Uterus (tissue), 3 donors: ENCODE measurements at regions not wholly inside any gene's neighbourhood (a gene's known extent, or its start where the extent isn't known, plus 50 kb on each side); places are given as distances from the start of the nearest gene placed in this dataset.
A peak's percentile ranks its signal among the peaks of the same experiment; 100 is the strongest.

Experiments used
- DNase-seq, 2 donors: peaks; one replicate each; pipeline ENCODE4 v3.0.0-alpha.2; 2019 to 2020
- H3K27ac ChIP-seq, 2 donors: fragments of 200-600 bp; sonication (generic); 1 replicate in 1 of 2; 2 replicates in 1 of 2; pipeline ENCODE4 v1.5.1; 2016 to 2018
- H3K27me3 ChIP-seq, 2 donors: fragments of 200-600 bp; sonication (generic); one replicate each; pipeline ENCODE4 v1.5.1; 2018 to 2019; ENCODE audit warnings: control low read depth in 1 of 2
- H3K36me3 ChIP-seq, 2 donors: fragments of 200-600 bp; sonication (generic); one replicate each; pipeline ENCODE4 v1.5.1; 2019; ENCODE audit warnings: control low read depth in 1 of 2
- H3K4me1 ChIP-seq, 2 donors: fragments of 200-600 bp; sonication (generic); one replicate each; pipeline ENCODE4 v1.5.1; 2018 to 2019; ENCODE audit warnings: control low read depth in 1 of 2
- H3K4me3 ChIP-seq, 2 donors: fragments of 200-600 bp; sonication (generic); 1 replicate in 1 of 2; 2 replicates in 1 of 2; pipeline ENCODE4 v1.5.1; 2018 to 2019; ENCODE audit warnings: mild to moderate bottlenecking in 1 of 2
- H3K9me3 ChIP-seq, 2 donors: fragments of 200-600 bp; sonication (generic); one replicate each; pipeline ENCODE4 v1.5.1; 2019; ENCODE audit warnings: control low read depth in 1 of 2
- CTCF ChIP-seq, 4 experiments: fragments of 200-600 bp in 2 of 4; fragments of 450-650 bp in 2 of 4; sonication (generic) in 2 of 4; IDR thresholded peaks; one replicate each; pipeline ENCODE4 v1.5.1; 2016 to 2019; ENCODE audit warnings: antibody characterized with exemption in 4 of 4, mild to moderate bottlenecking in 2 of 4, moderate library complexity in 1 of 4
- POLR2A ChIP-seq, 2 donors: fragments of 450-650 bp; IDR thresholded peaks; one replicate each; pipeline ENCODE4 v1.6.1; 2016; ENCODE audit warnings: antibody characterized with exemption in 2 of 2, mild to moderate bottlenecking in 1 of 2, moderate library complexity in 1 of 2
- intact Hi-C: fragments of 100-400 bp; cut with DNase I; formaldehyde crosslinking; loops from one replicate; pipeline ENCODE4 v1.15.1; 2023; ENCODE audit warnings: low total_unique reads
- donor health status: DM: yes; HTN: yes; CAD: no.

GRCh38 chr21:35478161-35479064, 429.3 kb upstream of the RUNX1 start:
- no peaks in the 10 kb centered on the region for H3K27me3 ChIP-seq
- no peak for TF ChIP-seq POLR2A (IDR thresholded peaks at IDR 0.05)
- TF ChIP-seq CTCF (IDR thresholded peaks at IDR 0.05) = no peak
- no peak overlapping the region for H3K27ac ChIP-seq
- intact Hi-C loops = no loop called here
- no peak for DNase-seq
- H3K4me1 ChIP-seq = no peaks in the 10 kb centered on the region
- no peaks in the 10 kb centered on the region for H3K9me3 ChIP-seq
- H3K4me3 ChIP-seq = no peak overlapping the region
- peaks cover 0 to 1% of the 10 kb centered on the region in 2 donors for H3K36me3 ChIP-seq

GRCh38 chr21:35477622-35478021, 428.5 kb upstream of the RUNX1 start:
- no peaks in the 10 kb centered on the region for H3K27me3 ChIP-seq
- H3K27ac ChIP-seq = no peak overlapping the region
- no peaks in the 10 kb centered on the region for H3K9me3 ChIP-seq
- no peak for TF ChIP-seq POLR2A (IDR thresholded peaks at IDR 0.05)
- no peak for TF ChIP-seq CTCF (IDR thresholded peaks at IDR 0.05)
- no peaks in the 10 kb centered on the region for H3K4me1 ChIP-seq
- H3K4me3 ChIP-seq = no peak overlapping the region
- DNase-seq = no peak
- intact Hi-C loops = no loop called here
- peaks cover 0 to 1% of the 10 kb centered on the region in 2 donors for H3K36me3 ChIP-seq

GRCh38 chr21:35476621-35477395, 427.7 kb upstream of the RUNX1 start:
- no peak for DNase-seq
- Histone ChIP-seq H3K27ac (peak overlapping the region in 1 of 2 donors; percentile 37), H3K9me3 (no peaks in the 10 kb centered on the region), H3K4me3 (no peak overlapping the region), H3K27me3 (no peaks in the 10 kb centered on the region), H3K4me1 (no peaks in the 10 kb centered on the region), H3K36me3 (peaks cover 0 to 1% of the 10 kb centered on the region in 2 donors)
- intact Hi-C loops = no loop called here
- TF ChIP-seq CTCF (IDR thresholded peaks at IDR 0.05) (no peak), POLR2A (IDR thresholded peaks at IDR 0.05) (no peak)

- no peak for DNase-seq
- H3K36me3 ChIP-seq = peaks cover 0 to 1% of the 10 kb centered on the region in 2 donors
- no peaks in the 10 kb centered on the region for H3K4me1 ChIP-seq
- H3K27me3 ChIP-seq = no peaks in the 10 kb centered on the region
- H3K9me3 ChIP-seq = no peaks in the 10 kb centered on the region
- TF ChIP-seq CTCF (IDR thresholded peaks at IDR 0.05) (no peak), POLR2A (IDR thresholded peaks at IDR 0.05) (no peak)
- intact Hi-C loops = no loop called here
- H3K27ac ChIP-seq = peak overlapping the region in 1 of 2 donors; percentile 37
- no peak overlapping the region for H3K4me3 ChIP-seq
Observed at GRCh38 chr21:35475762-35476161, 426.7 kb upstream of the RUNX1 start.

GRCh38 chr21:35475009-35475408, 425.9 kb upstream of the RUNX1 start:
- intact Hi-C loops = no loop called here
- H3K36me3 ChIP-seq = peaks cover 0 to 1% of the 10 kb centered on the region in 2 donors
- no peak overlapping the region for H3K27ac ChIP-seq
- no peaks in the 10 kb centered on the region for H3K27me3 ChIP-seq
- TF ChIP-seq POLR2A (IDR thresholded peaks at IDR 0.05) = no peak
- TF ChIP-seq CTCF (IDR thresholded peaks at IDR 0.05) = no peak
- no peak overlapping the region for H3K4me3 ChIP-seq
- DNase-seq = no peak
- no peaks in the 10 kb centered on the region for H3K9me3 ChIP-seq
- H3K4me1 ChIP-seq = no peaks in the 10 kb centered on the region
